Keratinocyte (primary cell): ENCODE measurements at regions not wholly inside any gene's neighbourhood (a gene's known extent, or its start where the extent isn't known, plus 50 kb on each side); places are given as distances from the start of the nearest gene placed in this dataset.

Source experiments
- DNase-seq: peaks from one replicate; pipeline ENCODE4 v3.0.0-alpha.2; 2011; ENCODE audit warnings: low read depth, missing footprints, low spot score
- FAIRE-seq: peaks from 2 replicates; lab custom pipeline; 2011; peaks lifted over from hg19 to GRCh38; lab: Jason Lieb, UNC
- H2AFZ ChIP-seq: 2 replicates; pipeline ENCODE4 v1.6.0; 2012; ENCODE audit warnings: low read length, control low read depth, inconsistent platforms; ENCODE audit not compliant: control insufficient read depth
- H3K27ac ChIP-seq: 2 replicates; pipeline ENCODE4 v1.5.1; 2011; ENCODE audit warnings: low read length; ENCODE audit not compliant: control insufficient read depth, insufficient read depth
- H3K27me3 ChIP-seq: 3 replicates; pipeline ENCODE4 v1.6.0; 2011; ENCODE audit warnings: low read length; ENCODE audit not compliant: control insufficient read depth, insufficient read depth; ENCODE audit errors: extremely low read depth
- H3K36me3 ChIP-seq, 2 experiments: 2 replicates in 1 of 2; 3 replicates in 1 of 2; pipeline ENCODE4 v1.5.1; 2011; ENCODE audit warnings: low read length in 2 of 2, mild to moderate bottlenecking in 1 of 2; ENCODE audit not compliant: control insufficient read depth in 2 of 2, insufficient read depth in 2 of 2; ENCODE audit errors: extremely low read depth in 1 of 2
- H3K4me1 ChIP-seq: 3 replicates; pipeline ENCODE4 v1.5.1; 2011; ENCODE audit warnings: low read length; ENCODE audit not compliant: control insufficient read depth, insufficient read depth; ENCODE audit errors: extremely low read depth
- H3K4me2 ChIP-seq: 3 replicates; pipeline ENCODE4 v1.6.0; 2011; ENCODE audit warnings: low read depth, low read length; ENCODE audit not compliant: control insufficient read depth, insufficient read depth; ENCODE audit errors: extremely low read depth
- H3K4me3 ChIP-seq, 3 experiments: fragments of 200-600 bp in 1 of 3; sonication (generic) in 1 of 3; 2 replicates in 2 of 3; 3 replicates in 1 of 3; pipeline ENCODE4 v1.5.1; 2011 to 2016; ENCODE audit warnings: low read length in 3 of 3, mild to moderate bottlenecking in 3 of 3, control low read depth in 2 of 3, inconsistent platforms in 1 of 3, low read depth in 1 of 3, mixed read lengths in 1 of 3, mixed run types in 1 of 3, moderate library complexity in 1 of 3; ENCODE audit not compliant: control insufficient read depth in 2 of 3, insufficient read depth in 2 of 3; ENCODE audit errors: extremely low read depth in 1 of 3
- H3K79me2 ChIP-seq: 2 replicates; pipeline ENCODE4 v1.6.0; 2012; ENCODE audit warnings: low read length; ENCODE audit not compliant: control insufficient read depth, insufficient read depth
- H3K9ac ChIP-seq: 3 replicates; pipeline ENCODE4 v1.6.0; 2011; ENCODE audit warnings: low read length; ENCODE audit not compliant: control insufficient read depth, insufficient read depth; ENCODE audit errors: extremely low read depth
- H3K9me1 ChIP-seq: 3 replicates; pipeline ENCODE4 v1.6.0; 2011; ENCODE audit warnings: low read length; ENCODE audit not compliant: control insufficient read depth, insufficient read depth; ENCODE audit errors: extremely low read depth
- H3K9me3 ChIP-seq: 2 replicates; pipeline ENCODE4 v1.5.1; 2012; ENCODE audit warnings: low read depth, low read length; ENCODE audit not compliant: control insufficient read depth
- H4K20me1 ChIP-seq: 3 replicates; pipeline ENCODE4 v1.6.0; 2011; ENCODE audit warnings: low read length; ENCODE audit not compliant: control insufficient read depth, insufficient read depth; ENCODE audit errors: extremely low read depth
- EZH2 ChIP-seq: IDR thresholded peaks from one replicate; pipeline ENCODE4 v1.6.1; 2012; ENCODE audit warnings: inconsistent platforms, mild to moderate bottlenecking, low read length, moderate library complexity
- dilution Hi-C: fragments of 300-500 bp; cut with MboI; formaldehyde crosslinking; loops from one replicate; pipeline ENCODE4 v1.7.0; 2020; ENCODE audit warnings: low sequenced_read_pairs; ENCODE audit not compliant: extremely low pct_ligation_motif_present
- TF ChIP-seq, protein P1 (sequence below), 3 experiments: IDR thresholded peaks in 1 of 3; conservative IDR thresholded peaks in 1 of 3; optimal IDR thresholded peaks in 1 of 3; 2 replicates in 2 of 3; 3 replicates in 1 of 3; pipeline versions ENCODE3 to v1.5.1; 2011; ENCODE audit warnings: low read length in 3 of 3, mild to moderate bottlenecking in 3 of 3, moderate library complexity in 2 of 3, control low read depth in 1 of 3, inconsistent platforms in 1 of 3; ENCODE audit not compliant: insufficient read depth in 2 of 3; ENCODE audit errors: extremely low read depth in 1 of 3

DNA sequence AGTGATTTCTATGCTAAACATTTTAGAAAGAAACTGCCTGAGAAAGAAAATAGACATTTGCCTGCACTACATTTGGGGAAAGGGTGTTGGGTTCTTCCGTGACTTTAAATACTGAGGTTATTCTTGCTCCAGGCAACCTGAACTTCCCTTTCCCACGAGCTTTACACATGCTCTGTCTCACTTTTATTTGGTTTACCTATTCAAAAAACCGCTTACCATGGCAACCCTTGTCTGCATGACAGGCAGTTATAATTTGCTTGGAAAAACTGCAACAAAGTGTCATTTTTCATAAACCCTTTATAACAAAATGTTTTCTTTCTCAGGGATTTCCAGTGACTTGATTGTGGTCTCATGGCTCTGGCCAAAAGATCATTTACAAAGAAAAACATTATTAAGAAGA, 416.3 kb upstream of the MEIS2 start:
- Histone ChIP-seq H3K9ac (no peak overlapping the region), H2AFZ (no peak overlapping the region), H3K79me2 (no peaks in the 10 kb centered on the region), H3K9me3 (no peaks in the 10 kb centered on the region), H3K36me3 (no peaks in the 10 kb centered on the region), H4K20me1 (no peaks in the 10 kb centered on the region), H3K27ac (no peak overlapping the region), H3K4me2 (no peak overlapping the region), H3K4me1 (no peaks in the 10 kb centered on the region), H3K27me3 (no peaks in the 10 kb centered on the region), H3K4me3 (no peak overlapping the region), H3K9me1 (no peaks in the 10 kb centered on the region)
- DNase-seq (no peak), FAIRE-seq (no peak)
- dilution Hi-C loops: no loop called here
- TF ChIP-seq EZH2: no peak
- TF ChIP-seq, protein P1, sequence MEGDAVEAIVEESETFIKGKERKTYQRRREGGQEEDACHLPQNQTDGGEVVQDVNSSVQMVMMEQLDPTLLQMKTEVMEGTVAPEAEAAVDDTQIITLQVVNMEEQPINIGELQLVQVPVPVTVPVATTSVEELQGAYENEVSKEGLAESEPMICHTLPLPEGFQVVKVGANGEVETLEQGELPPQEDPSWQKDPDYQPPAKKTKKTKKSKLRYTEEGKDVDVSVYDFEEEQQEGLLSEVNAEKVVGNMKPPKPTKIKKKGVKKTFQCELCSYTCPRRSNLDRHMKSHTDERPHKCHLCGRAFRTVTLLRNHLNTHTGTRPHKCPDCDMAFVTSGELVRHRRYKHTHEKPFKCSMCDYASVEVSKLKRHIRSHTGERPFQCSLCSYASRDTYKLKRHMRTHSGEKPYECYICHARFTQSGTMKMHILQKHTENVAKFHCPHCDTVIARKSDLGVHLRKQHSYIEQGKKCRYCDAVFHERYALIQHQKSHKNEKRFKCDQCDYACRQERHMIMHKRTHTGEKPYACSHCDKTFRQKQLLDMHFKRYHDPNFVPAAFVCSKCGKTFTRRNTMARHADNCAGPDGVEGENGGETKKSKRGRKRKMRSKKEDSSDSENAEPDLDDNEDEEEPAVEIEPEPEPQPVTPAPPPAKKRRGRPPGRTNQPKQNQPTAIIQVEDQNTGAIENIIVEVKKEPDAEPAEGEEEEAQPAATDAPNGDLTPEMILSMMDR (optimal IDR thresholded peaks at IDR 0.05 in 1 of 3, IDR thresholded peaks at IDR 0.05 in 1 of 3, conservative IDR thresholded peaks at IDR 0.05 in 1 of 3; ENCODE audit: extremely low read depth in 1 of 3, insufficient read depth in 2 of 3, low read length in 3 of 3): no peak

DNA sequence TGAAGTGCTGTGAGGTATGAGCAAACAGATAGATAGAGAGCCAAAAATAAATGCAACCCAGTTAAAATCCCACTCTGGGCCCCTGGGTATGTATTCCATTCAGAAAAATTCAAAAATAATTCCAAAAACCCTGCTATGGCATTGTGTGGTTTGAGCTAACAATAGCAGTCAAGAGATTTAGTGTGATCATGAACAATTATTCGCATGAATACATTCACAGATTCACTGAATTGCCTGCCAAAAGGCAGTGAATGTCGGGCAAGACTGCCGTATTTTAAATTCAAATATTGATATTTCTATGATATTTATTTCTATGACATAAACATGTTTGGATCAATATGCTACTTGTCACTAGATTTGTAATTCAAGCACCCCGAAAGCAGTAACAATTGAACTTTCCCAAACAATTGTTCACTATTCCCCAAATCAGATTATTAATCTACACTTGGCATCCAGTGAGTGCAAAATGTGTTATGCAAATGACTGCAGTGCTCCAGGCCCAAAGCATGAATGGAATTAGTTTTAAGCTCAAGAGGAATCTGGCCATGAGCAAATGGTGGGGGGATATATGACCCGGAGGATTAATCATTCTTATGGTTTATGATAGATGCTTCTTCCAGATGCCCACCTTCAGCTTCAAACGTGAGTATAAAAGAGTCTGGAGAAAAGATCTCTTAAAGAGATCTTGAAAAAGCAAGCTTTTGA, 417.0 kb upstream of the MEIS2 start:
- dilution Hi-C loops: no loop called here
- DNase-seq (no peak), FAIRE-seq (no peak)
- H3K9me1 ChIP-seq: no peaks in the 10 kb centered on the region
- no peak overlapping the region for H2AFZ ChIP-seq
- no peaks in the 10 kb centered on the region for H3K79me2 ChIP-seq
- no peaks in the 10 kb centered on the region for H3K27me3 ChIP-seq
- no peaks in the 10 kb centered on the region for H3K9me3 ChIP-seq
- no peak overlapping the region for H3K4me3 ChIP-seq
- no peaks in the 10 kb centered on the region for H3K4me1 ChIP-seq
- no peak overlapping the region for H3K4me2 ChIP-seq
- no peak overlapping the region for H3K9ac ChIP-seq
- TF ChIP-seq, protein P1 (optimal IDR thresholded peaks at IDR 0.05 in 1 of 3, IDR thresholded peaks at IDR 0.05 in 1 of 3, conservative IDR thresholded peaks at IDR 0.05 in 1 of 3; ENCODE audit: extremely low read depth in 1 of 3, insufficient read depth in 2 of 3, low read length in 3 of 3): no peak
- TF ChIP-seq EZH2: no peak
- H4K20me1 ChIP-seq: no peaks in the 10 kb centered on the region
- H3K27ac ChIP-seq: no peak overlapping the region
- no peaks in the 10 kb centered on the region for H3K36me3 ChIP-seq
